GM19193 (cell line): ENCODE measurements at regions not wholly inside any gene's neighbourhood (a gene's known extent, or its start where the extent isn't known, plus 50 kb on each side); places are given as distances from the start of the nearest gene placed in this dataset.

Experiments
- POLR2A ChIP-seq: IDR thresholded peaks from 4 replicates; pipeline ENCODE4 v1.6.1; 2011; ENCODE audit not compliant: insufficient read depth, insufficient read length; ENCODE audit errors: extremely low read depth

GRCh38 chr7:41910940-41911600, 208.2 kb upstream of the INHBA start:
- no peak for TF ChIP-seq POLR2A

- no peak for TF ChIP-seq POLR2A
Observed at GRCh38 chr7:41907444-41907843, 204.6 kb upstream of the INHBA start.

GRCh38 chr7:41900532-41900931, 197.6 kb upstream of the INHBA start:
- TF ChIP-seq POLR2A: no peak

- no peak for TF ChIP-seq POLR2A
Observed at GRCh38 chr7:41899823-41900433, 197.0 kb upstream of the INHBA start.

GRCh38 chr7:41893656-41894055, 190.8 kb upstream of the INHBA start:
- TF ChIP-seq POLR2A: no peak

- TF ChIP-seq POLR2A: no peak
Observed at GRCh38 chr7:41892356-41893100, 189.6 kb upstream of the INHBA start.

GRCh38 chr7:41891950-41892349, 189.1 kb upstream of the INHBA start:
- no peak for TF ChIP-seq POLR2A

GRCh38 chr7:41890631-41891274, 187.9 kb upstream of the INHBA start:
- no peak for TF ChIP-seq POLR2A

GRCh38 chr7:41889472-41889871, 186.6 kb upstream of the INHBA start:
- TF ChIP-seq POLR2A: no peak

GRCh38 chr7:41889040-41889439, 186.2 kb upstream of the INHBA start:
- TF ChIP-seq POLR2A: no peak

GRCh38 chr7:41887416-41887815, 184.5 kb upstream of the INHBA start:
- TF ChIP-seq POLR2A: no peak

GRCh38 chr7:41886901-41887311, 184.0 kb upstream of the INHBA start:
- TF ChIP-seq POLR2A: no peak

GRCh38 chr7:41886262-41886900, 183.5 kb upstream of the INHBA start:
- TF ChIP-seq POLR2A: no peak

- TF ChIP-seq POLR2A: no peak
Observed at GRCh38 chr7:41885748-41886147, 182.9 kb upstream of the INHBA start.

- no peak for TF ChIP-seq POLR2A
Observed at GRCh38 chr7:41885078-41885477, 182.2 kb upstream of the INHBA start.

GRCh38 chr7:41882745-41883420, 180.0 kb upstream of the INHBA start:
- peak; percentile 27 for TF ChIP-seq POLR2A
